ENCODE measurements at regions not wholly inside any gene's neighbourhood (a gene's known extent, or its start where the extent isn't known, plus 50 kb on each side); places are given as distances from the start of the nearest gene placed in this dataset.

GRCh38 chr1:98352378-98352777 lies 309.1 kb upstream of the SNX7 start:
- Histone ChIP-seq H3K4me1 (ENCODE audit: insufficient read depth) (no peaks in the 10 kb centered on the region), H3K27me3 (no peaks in the 10 kb centered on the region), H3K4me3 (no peak overlapping the region), H3K36me3 (no peaks in the 10 kb centered on the region), H3K9me3 (no peaks in the 10 kb centered on the region), H3K27ac (no peak overlapping the region)
- intact Hi-C loops (cut with DNase I), result no loop called here
- no peak for DNase-seq
- 83 to 92% (median 86%) methylated on average over 3 of the region's 3 CpGs for WGBS, 3 donors
- TF ChIP-seq CTCF (IDR thresholded peaks at IDR 0.05) (no peak), EP300 (IDR thresholded peaks at IDR 0.05) (no peak), POLR2A (IDR thresholded peaks at IDR 0.05) (no peak)

- Histone ChIP-seq H3K36me3 (no peaks in the 10 kb centered on the region), H3K27ac (no peak overlapping the region), H3K9me3 (no peaks in the 10 kb centered on the region), H3K27me3 (no peaks in the 10 kb centered on the region), H3K4me3 (no peak overlapping the region), H3K4me1 (ENCODE audit: insufficient read depth) (no peaks in the 10 kb centered on the region)
- no peak for DNase-seq
- intact Hi-C loops (cut with DNase I), result no loop called here
- TF ChIP-seq POLR2A (IDR thresholded peaks at IDR 0.05) (no peak), EP300 (IDR thresholded peaks at IDR 0.05) (no peak), CTCF (IDR thresholded peaks at IDR 0.05) (no peak)
- 49 to 66% (median 64%) methylated on average over 5 of the region's 5 CpGs for WGBS, 3 donors
Measured at GRCh38 chr1:98351561-98351960, 310.0 kb upstream of the SNX7 start.

- DNase-seq, result no peak
- H3K27me3 ChIP-seq, result no peaks in the 10 kb centered on the region
- no peak overlapping the region for H3K27ac ChIP-seq
- no peaks in the 10 kb centered on the region for H3K9me3 ChIP-seq
- no peak overlapping the region for H3K4me3 ChIP-seq
- intact Hi-C loops (cut with DNase I), result no loop called here
- no peak for TF ChIP-seq EP300 (IDR thresholded peaks at IDR 0.05)
- no peak for TF ChIP-seq CTCF (IDR thresholded peaks at IDR 0.05)
- no peak for TF ChIP-seq POLR2A (IDR thresholded peaks at IDR 0.05)
- WGBS, 3 donors, result 25 to 31% (median 27%) methylated on average over 2 of the region's 2 CpGs
- no peaks in the 10 kb centered on the region for H3K4me1 ChIP-seq (ENCODE audit: insufficient read depth)
- no peaks in the 10 kb centered on the region for H3K36me3 ChIP-seq
Measured at GRCh38 chr1:98345417-98345816, 316.1 kb upstream of the SNX7 start.

GRCh38 chr1:98344731-98345130 lies 316.8 kb upstream of the SNX7 start:
- no peaks in the 10 kb centered on the region for H3K27me3 ChIP-seq
- DNase-seq, result no peak
- intact Hi-C loops (cut with DNase I), result no loop called here
- no peaks in the 10 kb centered on the region for H3K4me1 ChIP-seq (ENCODE audit: insufficient read depth)
- no peak overlapping the region for H3K4me3 ChIP-seq
- H3K9me3 ChIP-seq, result no peaks in the 10 kb centered on the region
- H3K27ac ChIP-seq, result no peak overlapping the region
- TF ChIP-seq POLR2A (IDR thresholded peaks at IDR 0.05) (no peak), EP300 (IDR thresholded peaks at IDR 0.05) (no peak), CTCF (IDR thresholded peaks at IDR 0.05) (no peak)
- no peaks in the 10 kb centered on the region for H3K36me3 ChIP-seq
- WGBS, 3 donors, result 56 to 63% (median 58%) methylated on average over 3 of the region's 3 CpGs

- TF ChIP-seq POLR2A (IDR thresholded peaks at IDR 0.05) (no peak), EP300 (IDR thresholded peaks at IDR 0.05) (no peak), CTCF (IDR thresholded peaks at IDR 0.05) (no peak)
- no peaks in the 10 kb centered on the region for H3K4me1 ChIP-seq (ENCODE audit: insufficient read depth)
- no peak overlapping the region for H3K27ac ChIP-seq
- no peak overlapping the region for H3K4me3 ChIP-seq
- H3K9me3 ChIP-seq, result no peaks in the 10 kb centered on the region
- H3K36me3 ChIP-seq, result no peaks in the 10 kb centered on the region
- DNase-seq, result no peak
- no peaks in the 10 kb centered on the region for H3K27me3 ChIP-seq
- WGBS, 3 donors, result 60 to 80% (median 67%) methylated on average over 1 of the region's 1 CpG
- intact Hi-C loops (cut with DNase I), result no loop called here
Measured at GRCh38 chr1:98342566-98342965, 319.0 kb upstream of the SNX7 start.

All from ovary (tissue), 7 donors.